ENCODE measurements at regions not wholly inside any gene's neighbourhood (a gene's known extent, or its start where the extent isn't known, plus 50 kb on each side); places are given as distances from the start of the nearest gene placed in this dataset.

- H3K9me3 Mint-ChIP-seq (ENCODE audit: unreplicated experiment): no peaks in the 10 kb centered on the region
- no peak for DNase-seq
- H3K36me3 Mint-ChIP-seq (ENCODE audit: unreplicated experiment): no peaks in the 10 kb centered on the region
- no peaks in the 10 kb centered on the region for H3K4me1 Mint-ChIP-seq (ENCODE audit: low read depth, unreplicated experiment)
- TF ChIP-seq, protein P1, sequence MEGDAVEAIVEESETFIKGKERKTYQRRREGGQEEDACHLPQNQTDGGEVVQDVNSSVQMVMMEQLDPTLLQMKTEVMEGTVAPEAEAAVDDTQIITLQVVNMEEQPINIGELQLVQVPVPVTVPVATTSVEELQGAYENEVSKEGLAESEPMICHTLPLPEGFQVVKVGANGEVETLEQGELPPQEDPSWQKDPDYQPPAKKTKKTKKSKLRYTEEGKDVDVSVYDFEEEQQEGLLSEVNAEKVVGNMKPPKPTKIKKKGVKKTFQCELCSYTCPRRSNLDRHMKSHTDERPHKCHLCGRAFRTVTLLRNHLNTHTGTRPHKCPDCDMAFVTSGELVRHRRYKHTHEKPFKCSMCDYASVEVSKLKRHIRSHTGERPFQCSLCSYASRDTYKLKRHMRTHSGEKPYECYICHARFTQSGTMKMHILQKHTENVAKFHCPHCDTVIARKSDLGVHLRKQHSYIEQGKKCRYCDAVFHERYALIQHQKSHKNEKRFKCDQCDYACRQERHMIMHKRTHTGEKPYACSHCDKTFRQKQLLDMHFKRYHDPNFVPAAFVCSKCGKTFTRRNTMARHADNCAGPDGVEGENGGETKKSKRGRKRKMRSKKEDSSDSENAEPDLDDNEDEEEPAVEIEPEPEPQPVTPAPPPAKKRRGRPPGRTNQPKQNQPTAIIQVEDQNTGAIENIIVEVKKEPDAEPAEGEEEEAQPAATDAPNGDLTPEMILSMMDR (IDR thresholded peaks at IDR 0.05; ENCODE audit: partially characterized antibody, unreplicated experiment): no peak
- H3K27ac Mint-ChIP-seq (ENCODE audit: unreplicated experiment): no peak overlapping the region
- H3K27me3 Mint-ChIP-seq (ENCODE audit: unreplicated experiment): peaks cover 5% of the 10 kb centered on the region
- H3K4me3 Mint-ChIP-seq (ENCODE audit: unreplicated experiment): no peak overlapping the region
Measured at GRCh38 chr12:5364036-5364770, 67.7 kb upstream of the NTF3 start.

GRCh38 chr12:5369298-5369697 is 62.6 kb upstream of the NTF3 start:
- H3K27me3 Mint-ChIP-seq (ENCODE audit: unreplicated experiment): peaks cover 4% of the 10 kb centered on the region
- H3K4me1 Mint-ChIP-seq (ENCODE audit: low read depth, unreplicated experiment): no peaks in the 10 kb centered on the region
- no peak overlapping the region for H3K27ac Mint-ChIP-seq (ENCODE audit: unreplicated experiment)
- DNase-seq: no peak
- H3K9me3 Mint-ChIP-seq (ENCODE audit: unreplicated experiment): no peaks in the 10 kb centered on the region
- TF ChIP-seq, protein P1 (IDR thresholded peaks at IDR 0.05; ENCODE audit: partially characterized antibody, unreplicated experiment): no peak
- H3K4me3 Mint-ChIP-seq (ENCODE audit: unreplicated experiment): no peak overlapping the region
- H3K36me3 Mint-ChIP-seq (ENCODE audit: unreplicated experiment): no peaks in the 10 kb centered on the region

DNA sequence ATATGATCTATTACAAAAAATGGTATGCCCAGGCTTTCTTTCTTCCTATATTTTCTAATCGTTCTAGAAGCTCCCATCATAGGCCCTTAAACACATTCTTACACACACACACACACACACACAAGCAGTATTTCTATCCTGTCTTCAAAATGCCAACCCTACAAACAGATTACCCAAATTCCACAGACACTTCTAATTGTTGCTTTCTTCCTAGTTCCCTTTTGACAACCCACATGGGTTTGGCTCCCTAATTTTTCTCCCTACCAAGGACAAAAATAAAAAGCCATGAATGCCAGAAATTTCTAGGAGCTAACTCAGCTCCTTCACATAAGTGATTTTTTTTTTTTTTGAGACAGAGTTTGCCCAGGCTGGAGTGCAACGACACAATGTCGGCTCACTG is 60.3 kb upstream of the NTF3 start:
- TF ChIP-seq, protein P1 (IDR thresholded peaks at IDR 0.05; ENCODE audit: partially characterized antibody, unreplicated experiment): no peak
- H3K4me1 Mint-ChIP-seq (ENCODE audit: low read depth, unreplicated experiment): no peaks in the 10 kb centered on the region
- peaks cover 4% of the 10 kb centered on the region for H3K27me3 Mint-ChIP-seq (ENCODE audit: unreplicated experiment)
- H3K9me3 Mint-ChIP-seq (ENCODE audit: unreplicated experiment): peaks cover 1% of the 10 kb centered on the region
- H3K4me3 Mint-ChIP-seq (ENCODE audit: unreplicated experiment): no peak overlapping the region
- no peaks in the 10 kb centered on the region for H3K36me3 Mint-ChIP-seq (ENCODE audit: unreplicated experiment)
- no peak for DNase-seq
- H3K27ac Mint-ChIP-seq (ENCODE audit: unreplicated experiment): no peak overlapping the region

GRCh38 chr12:5374713-5375112 is 57.2 kb upstream of the NTF3 start:
- Mint-ChIP-seq H3K4me1 (ENCODE audit: low read depth, unreplicated experiment) (no peaks in the 10 kb centered on the region), H3K27ac (ENCODE audit: unreplicated experiment) (no peak overlapping the region), H3K27me3 (ENCODE audit: unreplicated experiment) (peaks cover 4% of the 10 kb centered on the region), H3K9me3 (ENCODE audit: unreplicated experiment) (peaks cover 1% of the 10 kb centered on the region), H3K36me3 (ENCODE audit: unreplicated experiment) (no peaks in the 10 kb centered on the region), H3K4me3 (ENCODE audit: unreplicated experiment) (no peak overlapping the region)
- DNase-seq: no peak
- TF ChIP-seq, protein P1 (IDR thresholded peaks at IDR 0.05; ENCODE audit: partially characterized antibody, unreplicated experiment): no peak

- H3K9me3 Mint-ChIP-seq (ENCODE audit: unreplicated experiment): peaks cover 1% of the 10 kb centered on the region
- peaks cover 5% of the 10 kb centered on the region for H3K4me1 Mint-ChIP-seq (ENCODE audit: low read depth, unreplicated experiment)
- H3K27me3 Mint-ChIP-seq (ENCODE audit: unreplicated experiment): peaks cover 4% of the 10 kb centered on the region
- H3K4me3 Mint-ChIP-seq (ENCODE audit: unreplicated experiment): no peak overlapping the region
- H3K36me3 Mint-ChIP-seq (ENCODE audit: unreplicated experiment): no peaks in the 10 kb centered on the region
- TF ChIP-seq, protein P1 (IDR thresholded peaks at IDR 0.05; ENCODE audit: partially characterized antibody, unreplicated experiment): no peak
- no peak overlapping the region for H3K27ac Mint-ChIP-seq (ENCODE audit: unreplicated experiment)
- DNase-seq: no peak
Measured at GRCh38 chr12:5375547-5376295, 56.2 kb upstream of the NTF3 start.

Data from glutamatergic neuron (in vitro differentiated cells).